Activated T-cell treated with anti-CD3 and anti-CD28 coated beads, Interleukin-2, amount 50 U/mL, for 72 hours (primary cell): ENCODE measurements at regions not wholly inside any gene's neighbourhood (a gene's known extent, or its start where the extent isn't known, plus 50 kb on each side); places are given as distances from the start of the nearest gene placed in this dataset.

ENCODE experiments used
- ATAC-seq, 2 donors: fragments of 150-1000 bp; cut with Tn5 transposase; replicated peaks in 1 of 2; 2 replicates each; pipeline ENCODE4 v1.10.0; 2021; ENCODE audit warnings: moderate library complexity in 2 of 2, mild to moderate bottlenecking in 1 of 2
- DNase-seq, 2 donors: peaks; one replicate each; pipeline ENCODE4 v3.0.0; 2021 to 2022; ENCODE audit warnings: mixed read lengths in 1 of 2
- H3K27ac Mint-ChIP-seq: one replicate; pipeline ENCODE4 v1.8.0; 2022; ENCODE audit warnings: mild to moderate bottlenecking, moderate library complexity, mixed read lengths
- H3K27me3 Mint-ChIP-seq: one replicate; pipeline ENCODE4 v1.8.0; 2022; ENCODE audit warnings: low read depth, mixed read lengths
- H3K36me3 Mint-ChIP-seq, 2 donors: one replicate each; pipeline ENCODE4 v1.8.0; 2022; ENCODE audit warnings: mixed read lengths in 2 of 2, mild to moderate bottlenecking in 1 of 2; ENCODE audit not compliant: insufficient read depth in 2 of 2
- H3K4me1 Mint-ChIP-seq: one replicate; pipeline ENCODE4 v1.8.0; 2022; ENCODE audit warnings: low read depth, mixed read lengths
- H3K4me3 Mint-ChIP-seq, 2 donors: one replicate each; pipeline ENCODE4 v1.8.0; 2022; ENCODE audit warnings: mild to moderate bottlenecking in 2 of 2, mixed read lengths in 2 of 2, moderate library complexity in 2 of 2
- H3K9me3 Mint-ChIP-seq, 2 donors: one replicate each; pipeline ENCODE4 v1.8.0; 2022; ENCODE audit warnings: mixed read lengths in 2 of 2

DNA sequence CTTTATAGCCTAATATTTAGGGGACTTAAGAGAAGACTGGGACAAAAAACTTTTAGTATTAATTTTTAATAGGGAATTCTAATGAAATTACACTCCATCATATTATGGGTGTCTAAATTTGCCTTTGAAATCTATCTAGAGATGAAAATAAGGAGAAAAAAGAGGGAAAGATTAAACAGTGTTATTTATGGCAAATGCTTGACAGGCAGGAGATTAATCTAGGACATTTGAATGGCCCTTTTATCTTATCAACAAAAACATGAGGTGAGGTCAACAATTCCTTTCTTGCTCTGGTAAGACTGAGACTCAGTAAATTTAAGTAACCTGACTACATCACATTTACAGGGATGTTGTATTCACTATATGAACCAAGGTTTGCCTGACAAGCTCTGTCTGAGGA is 852.8 kb upstream of the CTNND2 start:
- no peak overlapping the region for H3K4me3 Mint-ChIP-seq
- no peak for DNase-seq
- no peak overlapping the region for H3K27ac Mint-ChIP-seq
- H3K36me3 Mint-ChIP-seq, result no peaks in the 10 kb centered on the region
- peaks cover 3% of the 10 kb centered on the region in 2 donors for H3K9me3 Mint-ChIP-seq
- no peak for ATAC-seq
- no peaks in the 10 kb centered on the region for H3K27me3 Mint-ChIP-seq
- H3K4me1 Mint-ChIP-seq, result no peaks in the 10 kb centered on the region

DNA sequence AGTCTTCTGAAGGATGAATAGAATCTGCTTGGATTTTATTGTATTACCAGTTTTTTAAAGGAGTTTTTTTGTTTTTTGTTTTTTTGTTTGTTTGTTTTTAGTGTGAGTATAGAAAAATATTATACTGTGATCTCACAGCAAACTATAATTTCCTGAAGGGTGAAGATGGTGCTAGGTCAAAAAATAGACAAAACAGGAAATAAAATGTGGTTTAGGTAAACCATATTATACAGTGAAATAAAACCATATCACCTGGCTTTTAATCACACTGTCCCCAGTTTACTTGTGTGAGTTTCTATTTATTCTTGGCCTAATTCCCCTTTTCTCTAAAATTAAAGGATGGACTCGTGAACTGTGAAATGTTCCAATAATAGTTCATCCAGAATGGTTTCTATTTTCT is 841.3 kb upstream of the CTNND2 start:
- DNase-seq (no peak), ATAC-seq (no peak)
- Mint-ChIP-seq H3K27me3 (no peaks in the 10 kb centered on the region), H3K9me3 (peaks cover 5 to 8% of the 10 kb centered on the region in 2 donors), H3K4me3 (no peak overlapping the region), H3K36me3 (no peaks in the 10 kb centered on the region), H3K4me1 (no peaks in the 10 kb centered on the region), H3K27ac (no peak overlapping the region)

DNA sequence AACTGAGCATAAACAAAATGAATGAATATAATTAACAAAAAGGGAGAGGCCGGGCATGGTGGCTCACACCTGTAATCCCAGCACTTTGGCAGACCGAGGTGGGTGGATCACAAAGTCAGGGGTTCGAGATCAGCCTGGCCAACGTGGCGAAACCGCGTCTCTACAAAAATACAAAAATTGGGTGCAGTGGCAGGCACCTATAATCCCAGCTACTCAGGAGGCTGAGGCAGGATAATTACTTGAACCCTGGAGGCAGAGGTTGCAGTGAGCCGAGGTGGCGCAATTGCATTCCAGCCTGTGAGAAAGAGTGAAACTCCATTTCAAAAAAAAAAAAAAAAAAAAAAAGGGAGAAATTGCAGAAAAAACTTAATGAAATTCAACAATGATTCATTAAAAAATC is 839.3 kb upstream of the CTNND2 start:
- Mint-ChIP-seq H3K27ac (no peak overlapping the region), H3K4me3 (no peak overlapping the region), H3K36me3 (no peaks in the 10 kb centered on the region), H3K4me1 (no peaks in the 10 kb centered on the region), H3K9me3 (peaks cover 7% of the 10 kb centered on the region in 2 donors), H3K27me3 (no peaks in the 10 kb centered on the region)
- no peak for DNase-seq
- no peak for ATAC-seq

DNA sequence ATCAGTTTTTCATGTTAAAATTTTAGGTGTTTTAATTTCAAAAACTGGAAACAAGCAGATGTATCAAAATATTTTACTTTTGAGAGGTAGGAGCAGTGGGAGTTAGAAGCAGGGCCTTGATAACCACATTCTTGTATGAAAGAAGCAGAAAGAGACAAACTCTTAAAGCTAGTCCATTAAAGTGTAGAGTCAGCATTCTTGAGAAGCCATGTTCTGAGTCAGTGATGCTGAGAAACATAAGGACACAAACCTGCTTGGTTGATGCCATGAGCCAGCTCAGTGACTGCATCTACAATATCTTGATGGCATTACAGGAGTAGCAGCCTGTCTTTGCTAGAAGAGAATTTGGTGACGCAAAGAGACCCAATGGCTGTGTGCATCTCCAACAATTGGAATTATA is 826.1 kb upstream of the CTNND2 start:
- no peak overlapping the region for H3K4me3 Mint-ChIP-seq
- H3K36me3 Mint-ChIP-seq, result no peaks in the 10 kb centered on the region
- H3K4me1 Mint-ChIP-seq, result no peaks in the 10 kb centered on the region
- H3K27ac Mint-ChIP-seq, result no peak overlapping the region
- ATAC-seq (no peak), DNase-seq (no peak)
- H3K9me3 Mint-ChIP-seq, result peaks cover 8 to 13% of the 10 kb centered on the region in 2 donors
- H3K27me3 Mint-ChIP-seq, result no peaks in the 10 kb centered on the region

DNA sequence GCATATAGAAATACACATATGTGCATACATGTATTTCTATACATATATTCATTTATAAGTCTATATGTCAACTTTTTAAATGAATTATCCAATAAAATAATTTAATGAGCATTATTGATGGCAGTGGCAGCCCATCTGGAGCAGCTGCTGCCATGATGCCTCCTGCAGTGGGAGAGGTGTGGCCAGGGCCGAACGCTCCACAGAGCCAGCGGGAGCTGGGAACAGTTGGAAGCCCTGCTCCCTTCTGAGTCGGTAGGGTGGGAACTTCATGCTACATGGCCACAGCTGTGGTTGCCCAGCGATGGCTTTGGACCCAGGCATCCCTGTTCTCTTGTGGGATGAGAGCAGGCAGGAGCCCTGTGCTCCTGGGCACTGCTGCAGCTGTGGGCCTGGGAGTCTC is 812.4 kb upstream of the CTNND2 start:
- peaks cover 0 to 3% of the 10 kb centered on the region in 2 donors for H3K9me3 Mint-ChIP-seq
- ATAC-seq, result no peak
- peaks cover 0 to 3% of the 10 kb centered on the region in 2 donors for H3K36me3 Mint-ChIP-seq
- no peaks in the 10 kb centered on the region for H3K27me3 Mint-ChIP-seq
- no peak overlapping the region for H3K4me3 Mint-ChIP-seq
- DNase-seq, result no peak
- no peaks in the 10 kb centered on the region for H3K4me1 Mint-ChIP-seq
- H3K27ac Mint-ChIP-seq, result no peak overlapping the region

DNA sequence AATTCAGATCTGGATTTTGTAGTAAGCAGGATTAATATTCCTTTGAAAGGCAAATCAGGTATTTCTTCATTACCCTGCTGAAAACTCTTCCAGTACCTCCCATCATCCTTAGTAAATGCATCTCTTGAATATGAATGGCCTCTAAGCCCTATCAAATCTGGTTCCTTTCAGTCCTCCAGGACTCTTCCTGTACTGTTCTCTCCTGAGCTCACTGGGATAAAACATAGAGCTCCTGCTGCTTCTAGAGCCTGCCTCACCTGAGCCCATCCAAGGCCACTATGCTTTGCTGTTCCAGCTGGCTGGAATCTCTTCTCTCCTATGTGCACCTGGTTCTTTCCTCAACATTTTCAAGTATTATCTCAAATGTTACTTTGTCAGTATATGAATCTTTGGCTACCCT is 803.3 kb upstream of the CTNND2 start:
- DNase-seq (no peak), ATAC-seq (no peak)
- H3K36me3 Mint-ChIP-seq, result peaks cover 0 to 2% of the 10 kb centered on the region in 2 donors
- H3K4me1 Mint-ChIP-seq, result no peaks in the 10 kb centered on the region
- H3K27ac Mint-ChIP-seq, result no peak overlapping the region
- no peaks in the 10 kb centered on the region for H3K27me3 Mint-ChIP-seq
- H3K4me3 Mint-ChIP-seq, result no peak overlapping the region
- H3K9me3 Mint-ChIP-seq, result peaks cover 5 to 6% of the 10 kb centered on the region in 2 donors

DNA sequence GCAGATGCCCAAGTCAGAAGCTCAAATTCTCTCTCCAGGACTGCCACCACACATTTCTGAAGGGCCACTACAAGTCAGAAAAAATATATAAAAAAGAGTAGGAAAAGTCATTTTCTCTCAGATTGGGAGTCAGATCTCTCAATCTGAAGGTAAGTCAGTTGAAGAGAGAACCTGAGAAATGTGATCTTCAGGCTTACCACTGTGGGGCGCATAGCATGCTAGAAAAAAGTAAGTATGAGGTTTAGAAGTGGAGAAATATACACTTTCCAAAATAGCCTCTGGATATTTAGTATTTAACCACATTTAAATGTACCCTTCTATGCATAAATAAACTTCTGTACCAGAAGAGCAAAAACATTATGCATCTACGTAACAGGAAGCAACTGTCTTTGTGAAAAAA is 800.7 kb upstream of the CTNND2 start:
- H3K9me3 Mint-ChIP-seq, result peaks cover 5 to 6% of the 10 kb centered on the region in 2 donors
- H3K4me1 Mint-ChIP-seq, result no peaks in the 10 kb centered on the region
- ATAC-seq (no peak), DNase-seq (no peak)
- no peaks in the 10 kb centered on the region for H3K27me3 Mint-ChIP-seq
- no peak overlapping the region for H3K27ac Mint-ChIP-seq
- no peak overlapping the region for H3K4me3 Mint-ChIP-seq
- peaks cover 0 to 2% of the 10 kb centered on the region in 2 donors for H3K36me3 Mint-ChIP-seq

DNA sequence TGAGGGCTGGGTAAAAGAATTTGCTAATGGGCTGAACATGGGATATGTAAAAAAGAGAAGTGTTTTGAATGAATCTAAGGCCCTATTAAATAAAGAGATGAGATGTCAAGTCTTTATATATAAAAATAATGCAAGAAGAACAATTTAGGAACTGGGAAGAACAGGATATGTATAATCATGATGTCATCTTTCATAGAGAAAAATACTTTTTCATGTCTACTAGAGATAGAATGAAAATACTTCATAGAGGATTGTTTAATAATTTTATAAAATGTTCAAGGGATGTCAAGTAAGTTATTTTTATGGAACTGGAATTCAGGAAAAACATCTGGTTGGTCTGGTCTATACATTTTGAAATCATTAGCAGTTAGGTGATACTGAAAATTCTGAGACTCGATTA is 799.0 kb upstream of the CTNND2 start:
- H3K36me3 Mint-ChIP-seq, result peaks cover 0 to 2% of the 10 kb centered on the region in 2 donors
- H3K27ac Mint-ChIP-seq, result no peak overlapping the region
- ATAC-seq (no peak), DNase-seq (no peak)
- peaks cover 6% of the 10 kb centered on the region in 2 donors for H3K9me3 Mint-ChIP-seq
- no peaks in the 10 kb centered on the region for H3K4me1 Mint-ChIP-seq
- no peak overlapping the region for H3K4me3 Mint-ChIP-seq
- no peaks in the 10 kb centered on the region for H3K27me3 Mint-ChIP-seq

DNA sequence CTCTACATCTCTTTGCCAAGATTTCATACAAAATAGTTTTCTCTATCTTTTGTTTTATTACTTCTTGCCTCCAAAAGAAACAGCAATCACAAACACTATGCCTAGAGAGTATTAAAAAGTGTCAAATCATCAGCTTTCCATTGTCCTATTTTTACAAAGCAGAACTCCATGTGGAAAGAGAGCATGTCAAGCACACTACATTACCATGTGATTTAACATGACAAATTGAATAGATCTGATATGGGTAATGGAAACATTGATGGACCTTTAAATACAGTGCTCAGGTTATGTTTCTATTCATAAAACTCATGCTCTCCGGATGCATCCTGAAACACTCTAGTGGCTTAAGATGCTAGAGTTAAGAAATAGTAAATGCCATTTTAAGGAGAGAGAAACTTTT is 791.4 kb upstream of the CTNND2 start:
- H3K36me3 Mint-ChIP-seq, result no peaks in the 10 kb centered on the region
- peaks cover 2 to 7% of the 10 kb centered on the region in 2 donors for H3K9me3 Mint-ChIP-seq
- ATAC-seq, result no peak

DNA sequence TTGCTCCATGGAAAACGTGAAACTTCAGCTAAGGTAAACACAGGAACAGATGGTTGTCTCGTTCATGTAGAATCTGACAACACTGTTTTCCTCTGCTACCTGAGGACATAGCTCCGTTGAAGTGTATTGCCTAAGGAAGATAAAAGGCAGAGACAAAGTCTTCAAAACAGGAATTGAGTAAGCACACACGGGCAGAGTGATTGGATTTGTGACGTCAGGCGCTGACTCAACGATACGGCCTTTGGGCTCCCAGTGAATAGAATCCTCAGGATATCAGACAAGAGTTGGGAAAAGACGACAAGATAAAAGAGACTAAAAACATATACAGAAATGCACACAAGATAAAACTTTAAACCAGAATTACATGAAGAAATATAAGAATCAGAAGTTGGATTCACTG is 787.1 kb upstream of the CTNND2 start:
- H3K36me3 Mint-ChIP-seq, result peaks cover 0 to 4% of the 10 kb centered on the region in 2 donors
- H3K27me3 Mint-ChIP-seq, result no peaks in the 10 kb centered on the region
- H3K4me3 Mint-ChIP-seq, result no peak overlapping the region

More for the DNA sequence above, 791.4 kb upstream of the CTNND2 start:
- Mint-ChIP-seq H3K27me3 (no peaks in the 10 kb centered on the region), H3K27ac (no peak overlapping the region), H3K4me1 (no peaks in the 10 kb centered on the region), H3K4me3 (no peak overlapping the region)
- no peak for DNase-seq

DNA sequence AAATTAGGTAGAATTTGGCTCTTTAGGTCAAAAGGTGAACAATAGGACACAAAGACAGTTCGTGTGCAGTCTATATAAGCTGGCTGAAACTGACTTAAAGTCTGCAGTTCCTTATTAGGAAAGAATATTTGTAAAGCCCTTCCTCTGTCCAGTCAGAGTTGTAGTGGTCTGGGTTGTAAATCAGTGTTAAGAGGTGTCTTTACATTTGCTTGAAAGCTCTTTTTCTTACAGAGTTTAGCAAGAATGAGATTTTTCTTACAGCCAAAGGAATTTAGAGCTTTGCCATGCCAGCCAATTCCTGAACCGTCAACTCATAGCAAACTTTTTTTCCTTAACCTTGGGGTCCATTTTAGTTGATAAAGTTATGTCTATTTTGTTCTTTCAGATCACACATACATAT is 786.1 kb upstream of the CTNND2 start:
- no peaks in the 10 kb centered on the region for H3K27me3 Mint-ChIP-seq
- no peak overlapping the region for H3K4me3 Mint-ChIP-seq
- no peak for DNase-seq
- no peak overlapping the region for H3K27ac Mint-ChIP-seq
- H3K4me1 Mint-ChIP-seq, result no peaks in the 10 kb centered on the region
- peaks cover 14 to 17% of the 10 kb centered on the region in 2 donors for H3K9me3 Mint-ChIP-seq
- ATAC-seq, result no peak
- H3K36me3 Mint-ChIP-seq, result peaks cover 0 to 4% of the 10 kb centered on the region in 2 donors

More for the DNA sequence above, 787.1 kb upstream of the CTNND2 start:
- no peaks in the 10 kb centered on the region for H3K4me1 Mint-ChIP-seq
- H3K27ac Mint-ChIP-seq, result no peak overlapping the region
- no peak for ATAC-seq
- DNase-seq, result no peak
- H3K9me3 Mint-ChIP-seq, result peaks cover 14 to 17% of the 10 kb centered on the region in 2 donors

DNA sequence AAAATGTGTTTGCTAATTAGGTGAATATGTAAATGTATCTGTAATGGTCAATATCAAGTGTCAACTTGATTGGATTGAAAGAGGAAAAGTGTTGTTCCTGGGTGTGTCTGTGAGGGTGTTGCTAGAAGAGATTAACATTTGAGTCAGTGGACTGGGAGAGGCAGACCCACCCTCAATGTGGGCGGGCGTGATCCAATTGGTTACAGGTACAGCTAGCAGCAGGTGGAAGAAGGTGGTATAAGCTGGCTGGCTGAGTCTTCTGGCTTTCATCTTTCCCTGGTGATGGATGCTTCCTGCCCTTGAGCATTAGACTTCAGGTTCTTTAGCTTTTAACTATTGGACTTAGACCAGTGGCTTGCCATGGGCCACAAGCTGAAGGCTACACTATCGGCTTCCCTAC is 779.0 kb upstream of the CTNND2 start:
- H3K4me3 Mint-ChIP-seq, result no peak overlapping the region
- peaks cover 1% of the 10 kb centered on the region in 2 donors for H3K9me3 Mint-ChIP-seq
- no peaks in the 10 kb centered on the region for H3K4me1 Mint-ChIP-seq
- ATAC-seq, result no peak
- H3K27me3 Mint-ChIP-seq, result no peaks in the 10 kb centered on the region
- H3K36me3 Mint-ChIP-seq, result no peaks in the 10 kb centered on the region
- no peak for DNase-seq
- no peak overlapping the region for H3K27ac Mint-ChIP-seq

DNA sequence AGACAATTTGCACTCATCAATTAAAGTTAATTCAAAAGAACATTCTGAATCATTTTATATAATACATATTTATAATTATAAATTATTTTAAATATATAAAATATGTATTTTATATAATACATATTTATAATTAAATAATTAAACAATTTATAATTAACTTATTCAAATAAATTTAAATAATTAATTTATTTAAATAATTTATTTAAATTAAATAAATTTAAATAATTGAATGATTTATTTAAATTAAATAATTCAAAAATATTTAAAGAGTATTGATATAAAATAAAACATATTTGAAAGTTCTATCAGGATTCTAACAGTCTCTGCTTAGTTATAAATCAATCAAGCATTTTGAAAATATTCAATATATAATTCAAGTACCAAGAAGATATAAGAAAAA is 775.5 kb upstream of the CTNND2 start:
- Mint-ChIP-seq H3K4me3 (no peak overlapping the region), H3K9me3 (peaks cover 8 to 14% of the 10 kb centered on the region in 2 donors), H3K27me3 (no peaks in the 10 kb centered on the region), H3K27ac (no peak overlapping the region), H3K4me1 (no peaks in the 10 kb centered on the region), H3K36me3 (peaks cover 0 to 2% of the 10 kb centered on the region in 2 donors)
- ATAC-seq, result no peak
- no peak for DNase-seq

DNA sequence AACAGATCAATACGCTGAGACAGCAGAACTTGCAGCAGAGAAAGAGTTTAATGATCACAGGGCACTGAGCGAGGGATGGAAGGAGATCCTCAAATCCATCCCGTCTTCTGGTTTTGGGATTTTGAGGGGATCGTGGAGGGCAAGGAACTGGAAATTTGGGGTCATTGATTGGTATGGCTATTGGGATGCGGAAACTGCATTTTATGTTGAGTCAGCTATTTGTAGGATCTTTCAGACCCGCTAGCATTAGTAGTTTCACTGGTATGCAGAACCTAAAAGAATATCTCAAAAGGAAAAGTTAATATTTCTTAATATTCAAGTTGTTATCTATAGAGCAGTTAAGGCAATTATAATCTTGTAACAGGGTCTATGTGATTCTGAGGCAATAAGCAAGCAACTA is 771.7 kb upstream of the CTNND2 start:
- Mint-ChIP-seq H3K27me3 (no peaks in the 10 kb centered on the region), H3K4me3 (no peak overlapping the region)

More for the DNA sequence above, 771.7 kb upstream of the CTNND2 start:
- no peaks in the 10 kb centered on the region for H3K4me1 Mint-ChIP-seq
- H3K27ac Mint-ChIP-seq, result no peak overlapping the region
- peaks cover 0 to 2% of the 10 kb centered on the region in 2 donors for H3K36me3 Mint-ChIP-seq
- DNase-seq (no peak), ATAC-seq (no peak)
- H3K9me3 Mint-ChIP-seq, result peaks cover 8 to 21% of the 10 kb centered on the region in 2 donors
